Keratinocyte (primary cell): ENCODE measurements at regions not wholly inside any gene's neighbourhood (a gene's known extent, or its start where the extent isn't known, plus 50 kb on each side); places are given as distances from the start of the nearest gene placed in this dataset.

Experiments
- CTCF ChIP-seq, 3 experiments: IDR thresholded peaks in 1 of 3; conservative IDR thresholded peaks in 1 of 3; optimal IDR thresholded peaks in 1 of 3; 2 replicates in 2 of 3; 3 replicates in 1 of 3; pipeline versions ENCODE3 to v1.5.1; 2011; ENCODE audit warnings: low read length in 3 of 3, mild to moderate bottlenecking in 3 of 3, moderate library complexity in 2 of 3, control low read depth in 1 of 3, inconsistent platforms in 1 of 3; ENCODE audit not compliant: insufficient read depth in 2 of 3; ENCODE audit errors: extremely low read depth in 1 of 3
- EZH2 ChIP-seq: IDR thresholded peaks from one replicate; pipeline ENCODE4 v1.6.1; 2012; ENCODE audit warnings: inconsistent platforms, mild to moderate bottlenecking, low read length, moderate library complexity

GRCh38 chr18:68219274-68219673 lies 495.6 kb downstream of the TMX3 start:
- TF ChIP-seq EZH2 (no peak), CTCF (optimal IDR thresholded peaks at IDR 0.05 in 1 of 3, IDR thresholded peaks at IDR 0.05 in 1 of 3, conservative IDR thresholded peaks at IDR 0.05 in 1 of 3; ENCODE audit: extremely low read depth in 1 of 3, insufficient read depth in 2 of 3, low read length in 3 of 3) (no peak)
